GM21825 (cell line): ENCODE measurements at regions not wholly inside any gene's neighbourhood (a gene's known extent, or its start where the extent isn't known, plus 50 kb on each side); places are given as distances from the start of the nearest gene placed in this dataset.

Experiments used
- ATAC-seq: cut with Tn5 transposase; IDR thresholded peaks from one replicate; pipeline ENCODE4 v1.9.1; 2021; ENCODE audit warnings: mild to moderate bottlenecking, moderate library complexity; ENCODE audit not compliant: unreplicated experiment

- no peak for ATAC-seq
These were observed 1169.2 kb downstream of the GRIK2 start for GRCh38 chr6:102562713-102563112.

GRCh38 chr6:102553214-102553613 lies 1159.7 kb downstream of the GRIK2 start:
- ATAC-seq, result no peak

- ATAC-seq, result no peak
These were observed 1155.8 kb downstream of the GRIK2 start for GRCh38 chr6:102549221-102549874.

GRCh38 chr6:102525336-102525735 lies 1131.8 kb downstream of the GRIK2 start:
- ATAC-seq, result no peak

GRCh38 chr6:102520966-102521365 lies 1127.5 kb downstream of the GRIK2 start:
- ATAC-seq, result no peak

GRCh38 chr6:102517506-102517905 lies 1124.0 kb downstream of the GRIK2 start:
- no peak for ATAC-seq

GRCh38 chr6:102501615-102502014 lies 1108.1 kb downstream of the GRIK2 start:
- peak; percentile 55 for ATAC-seq

GRCh38 chr6:102494808-102495207 lies 1101.3 kb downstream of the GRIK2 start:
- ATAC-seq, result no peak

- ATAC-seq, result no peak
These were observed 1100.0 kb downstream of the GRIK2 start for GRCh38 chr6:102493485-102493884.

GRCh38 chr6:102488729-102489128 lies 1095.2 kb downstream of the GRIK2 start:
- no peak for ATAC-seq

GRCh38 chr6:102485480-102485879 lies 1092.0 kb downstream of the GRIK2 start:
- no peak for ATAC-seq

- ATAC-seq, result no peak
These were observed 1080.7 kb downstream of the GRIK2 start for GRCh38 chr6:102474041-102474807.

GRCh38 chr6:102458990-102459389 lies 1065.5 kb downstream of the GRIK2 start:
- ATAC-seq, result no peak

GRCh38 chr6:102438171-102438570 lies 1044.7 kb downstream of the GRIK2 start:
- ATAC-seq, result no peak

GRCh38 chr6:102417368-102417998 lies 1024.0 kb downstream of the GRIK2 start:
- no peak for ATAC-seq

- ATAC-seq, result no peak
These were observed 1022.4 kb downstream of the GRIK2 start for GRCh38 chr6:102415891-102416290.

GRCh38 chr6:102411796-102412195 lies 1018.3 kb downstream of the GRIK2 start:
- ATAC-seq, result no peak

- no peak for ATAC-seq
These were observed 1014.6 kb downstream of the GRIK2 start for GRCh38 chr6:102407886-102408741.

GRCh38 chr6:102405860-102406259 lies 1012.4 kb downstream of the GRIK2 start:
- ATAC-seq, result no peak

- no peak for ATAC-seq
These were observed 1009.3 kb downstream of the GRIK2 start for GRCh38 chr6:102402635-102403329.
